GM21367 (cell line): ENCODE measurements at regions not wholly inside any gene's neighbourhood (a gene's known extent, or its start where the extent isn't known, plus 50 kb on each side); places are given as distances from the start of the nearest gene placed in this dataset.

Source experiments
- ATAC-seq: cut with Tn5 transposase; IDR thresholded peaks from one replicate; pipeline ENCODE4 v1.9.1; 2021; ENCODE audit not compliant: unreplicated experiment

DNA sequence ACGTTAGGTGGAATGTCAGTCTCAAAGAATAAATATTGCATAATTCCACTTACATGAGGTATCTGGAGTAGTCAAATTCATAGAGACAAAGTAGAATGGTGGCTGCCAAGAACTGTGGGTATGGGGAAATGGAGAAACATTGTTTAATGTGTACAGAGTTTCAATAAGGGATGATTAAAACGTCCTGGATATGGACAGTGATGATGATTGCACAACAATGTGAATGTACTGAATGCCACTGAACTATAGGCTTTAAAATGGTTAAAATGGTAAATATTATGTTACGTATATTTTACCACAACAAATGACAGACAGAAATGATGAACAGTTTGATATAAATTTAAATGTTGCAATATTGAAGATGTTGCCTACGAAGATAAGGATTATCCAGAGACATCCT is 602.0 kb upstream of the PKDCC start:
- no peak for ATAC-seq

DNA sequence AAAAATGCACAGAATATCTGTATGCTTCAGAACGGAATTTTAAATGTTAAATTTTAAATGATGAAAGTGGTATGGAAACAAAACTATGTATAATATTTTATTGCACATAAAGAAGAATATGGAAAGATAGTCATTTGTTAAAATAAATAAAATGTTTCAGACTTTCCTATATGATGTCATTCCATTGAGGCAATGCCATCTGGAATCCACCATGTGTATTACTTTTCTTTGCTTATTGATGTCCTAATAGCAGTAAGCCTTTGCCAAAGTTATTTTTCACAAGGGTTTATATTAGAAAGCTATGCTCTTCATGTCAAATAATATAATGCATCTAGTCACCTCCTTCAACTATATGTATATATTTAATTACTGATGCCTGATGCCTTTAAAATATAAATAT is 601.6 kb upstream of the PKDCC start:
- ATAC-seq = no peak

DNA sequence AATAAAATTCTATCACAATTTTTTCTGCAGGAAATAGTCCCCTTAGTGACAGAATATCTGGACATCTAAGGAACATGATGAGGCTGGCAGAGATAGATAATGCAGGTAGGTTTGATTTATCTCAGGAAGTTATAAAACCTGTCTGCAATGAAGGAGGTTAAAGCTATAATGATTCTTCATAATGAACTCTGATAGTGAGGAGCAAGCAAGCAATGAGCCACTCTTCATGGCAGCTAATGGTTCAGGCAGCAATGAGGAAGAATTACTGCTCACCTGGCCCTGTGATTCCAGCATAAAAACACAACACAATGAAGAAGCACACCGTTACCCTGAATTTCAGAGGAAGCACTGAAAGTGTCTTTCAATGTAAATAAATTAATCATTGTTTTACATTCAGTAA is 599.6 kb upstream of the PKDCC start:
- no peak for ATAC-seq

DNA sequence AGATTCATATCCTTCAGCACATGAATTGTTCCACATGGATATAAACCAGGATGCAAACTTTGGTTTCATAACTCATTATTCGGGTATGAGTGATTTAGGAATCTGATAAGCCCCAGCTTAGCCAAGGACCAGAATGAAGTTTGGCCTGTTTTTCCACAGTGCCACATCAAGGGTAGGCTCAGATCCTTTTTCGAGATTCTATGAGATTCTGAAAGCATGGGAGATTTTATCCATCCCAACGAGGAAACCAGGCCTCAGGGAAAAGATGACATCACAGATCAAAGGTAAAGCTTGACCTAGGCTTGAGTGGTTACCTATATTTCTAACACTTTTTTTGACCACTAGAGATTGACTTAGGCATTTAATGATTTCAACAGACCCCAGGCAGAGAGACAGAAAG is 590.8 kb upstream of the PKDCC start:
- no peak for ATAC-seq

DNA sequence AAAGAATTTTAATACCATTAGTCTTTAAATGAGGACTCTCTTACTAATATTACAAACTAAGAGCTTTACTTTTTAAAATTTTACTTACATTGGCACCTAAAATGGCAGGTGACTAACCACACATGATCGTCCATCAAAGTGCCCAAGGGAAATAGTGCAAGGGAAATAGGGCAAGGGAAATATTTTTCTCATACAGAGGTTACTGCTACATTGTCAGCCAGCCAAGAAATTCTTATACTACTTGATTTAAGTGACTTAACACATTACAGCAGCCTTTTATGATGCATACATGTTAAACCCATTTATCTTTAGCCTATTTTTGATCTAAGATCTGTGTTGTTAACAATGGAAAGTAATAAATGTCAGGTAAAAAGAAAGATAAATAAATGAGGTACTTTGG is 587.2 kb upstream of the PKDCC start:
- no peak for ATAC-seq

DNA sequence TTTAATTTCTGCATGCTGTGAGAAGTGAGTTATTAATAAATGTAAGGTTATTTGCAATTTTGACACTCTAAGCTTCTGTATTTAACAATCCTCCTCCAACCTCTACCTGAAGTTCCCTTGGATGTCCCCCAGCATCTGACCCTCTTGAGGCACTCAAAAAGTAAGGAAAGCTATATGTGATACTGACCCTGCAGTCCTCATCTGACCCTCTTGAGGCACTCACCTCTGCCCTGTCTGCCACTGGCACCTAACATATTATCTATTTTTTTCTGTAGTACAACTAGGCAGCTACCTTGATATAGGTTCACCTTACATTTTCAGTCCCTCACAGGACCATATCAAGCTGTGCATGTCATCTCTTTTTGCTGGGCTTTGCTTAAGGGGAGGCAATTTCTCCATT is 583.4 kb upstream of the PKDCC start:
- ATAC-seq = no peak

DNA sequence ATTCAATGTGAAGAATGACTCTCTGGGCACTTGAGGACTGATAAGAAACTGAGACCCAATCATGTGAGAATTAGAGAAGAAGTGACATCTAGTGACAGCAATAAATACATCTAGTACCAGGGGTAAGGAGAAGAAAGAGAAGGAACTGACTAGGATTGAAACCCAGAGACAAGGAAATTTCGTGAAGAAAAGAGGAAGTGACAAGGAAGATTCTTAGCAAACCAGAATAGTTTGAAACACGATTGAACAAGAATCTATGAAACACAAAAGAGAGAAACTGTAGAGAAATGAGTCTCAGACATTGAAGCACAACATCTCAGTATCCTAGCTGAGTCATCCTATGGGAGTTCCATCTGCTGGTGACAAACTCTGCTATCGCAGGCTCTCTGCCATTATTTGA is 571.9 kb upstream of the PKDCC start:
- ATAC-seq = no peak

DNA sequence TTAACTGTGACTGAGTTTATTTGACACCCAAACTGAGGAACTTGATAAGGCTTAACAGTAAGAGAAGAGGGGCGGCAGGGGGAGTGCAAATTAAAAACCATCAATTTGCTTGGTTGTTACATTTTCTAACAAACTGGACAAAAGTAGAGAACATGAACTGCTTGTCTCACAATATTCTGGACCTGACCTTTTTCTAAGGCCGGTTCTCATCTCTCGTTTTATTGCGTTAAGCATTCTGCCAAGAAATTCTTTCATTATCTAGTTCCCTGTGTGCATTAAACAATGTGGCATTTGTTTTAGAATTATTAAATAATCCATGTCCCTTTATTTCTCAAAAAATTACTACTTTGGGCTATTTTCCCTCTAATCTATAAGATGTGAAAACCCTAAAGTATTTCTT is 565.2 kb upstream of the PKDCC start:
- ATAC-seq = no peak

DNA sequence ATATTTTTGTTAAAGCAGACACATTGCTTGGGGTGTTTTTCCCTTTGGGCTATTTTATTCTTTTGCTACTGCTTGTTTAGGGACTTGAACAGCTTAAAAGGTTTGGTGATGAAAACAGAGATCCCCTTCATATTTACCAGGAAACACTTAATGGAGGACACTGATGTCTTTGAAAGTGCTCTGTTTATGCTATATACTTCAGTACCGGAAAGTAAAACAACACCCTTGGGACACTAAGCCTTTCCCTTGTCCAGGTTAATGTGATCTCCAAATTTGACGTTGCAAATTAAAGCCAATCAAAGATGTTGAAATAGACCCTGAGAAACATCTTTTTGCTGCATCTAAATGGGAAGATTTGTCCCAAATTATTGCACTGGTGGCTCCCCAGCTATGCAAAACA is 564.6 kb upstream of the PKDCC start:
- no peak for ATAC-seq

DNA sequence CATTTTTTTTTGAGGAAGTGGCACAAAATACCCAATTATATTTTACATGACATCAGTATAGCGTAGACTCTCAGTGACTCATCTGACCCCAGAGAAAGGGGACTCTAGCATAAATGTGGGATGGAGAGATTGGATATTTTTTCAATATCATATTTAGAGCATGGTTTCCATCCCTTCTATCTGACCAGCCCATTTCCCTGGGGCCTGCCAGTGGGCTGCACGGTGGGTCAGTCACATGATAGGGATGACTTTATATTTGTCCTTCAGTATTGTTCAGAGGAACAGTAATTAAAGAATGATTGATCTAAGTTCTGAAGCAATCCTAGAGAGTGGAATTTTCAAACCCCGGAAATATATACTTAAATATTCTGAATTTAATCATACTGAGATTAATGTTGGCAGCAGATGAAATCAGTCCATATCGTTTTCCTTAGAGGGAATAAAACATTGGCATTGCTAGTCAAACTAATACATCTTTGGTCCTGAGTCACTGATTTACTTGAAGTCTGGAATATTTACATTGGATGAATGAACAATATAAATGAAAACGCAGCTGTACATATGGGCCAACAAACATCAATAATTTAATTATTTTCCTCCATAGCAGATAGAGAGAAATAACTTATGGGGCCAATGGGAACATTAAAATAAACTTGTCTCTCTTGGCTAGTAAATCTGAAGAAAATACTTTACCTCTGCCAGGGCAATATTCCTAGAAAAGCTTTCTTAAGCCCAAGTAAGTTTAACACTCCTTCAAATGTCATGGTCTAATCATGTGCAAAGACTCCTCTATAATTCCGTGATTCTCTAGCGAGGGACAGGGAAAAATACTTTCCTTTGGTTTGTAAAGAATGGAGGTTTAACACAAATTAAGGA is 563.6 kb upstream of the PKDCC start:
- ATAC-seq = no peak

DNA sequence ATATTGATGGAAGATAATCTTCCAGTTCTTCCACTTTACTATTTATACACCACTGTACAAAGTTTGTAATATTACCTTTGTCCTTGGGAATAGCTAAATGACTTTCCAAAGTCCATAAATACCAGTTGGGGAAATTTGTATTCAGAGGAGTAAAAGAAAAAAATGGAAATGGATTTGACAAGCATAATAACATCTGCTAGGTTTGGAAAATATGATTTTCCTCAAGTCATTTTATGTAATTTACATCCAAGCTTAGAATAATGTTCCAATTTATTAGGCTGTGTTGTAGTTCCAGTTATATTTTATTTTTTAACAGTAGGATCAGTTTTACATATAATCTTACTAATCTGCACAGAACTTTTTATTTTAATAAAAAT is 563.0 kb upstream of the PKDCC start:
- no peak for ATAC-seq

DNA sequence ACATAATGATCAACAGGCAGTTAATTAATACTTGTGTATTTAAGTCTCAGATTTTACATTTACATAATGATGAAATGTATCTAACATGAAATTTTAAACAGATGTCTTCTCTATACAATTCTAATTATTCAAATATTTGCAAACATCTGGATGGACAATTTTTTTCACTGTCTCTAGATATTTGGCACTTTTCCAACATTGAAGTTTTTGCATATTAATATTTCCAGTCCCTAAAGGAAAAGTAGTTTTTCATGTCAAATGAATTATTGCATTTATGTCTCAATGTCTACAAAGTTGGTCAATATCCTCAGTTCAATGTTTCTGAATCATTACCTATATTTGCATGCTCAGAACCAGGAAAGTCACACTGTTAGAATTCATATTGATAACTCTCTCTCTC is 560.9 kb upstream of the PKDCC start:
- no peak for ATAC-seq

DNA sequence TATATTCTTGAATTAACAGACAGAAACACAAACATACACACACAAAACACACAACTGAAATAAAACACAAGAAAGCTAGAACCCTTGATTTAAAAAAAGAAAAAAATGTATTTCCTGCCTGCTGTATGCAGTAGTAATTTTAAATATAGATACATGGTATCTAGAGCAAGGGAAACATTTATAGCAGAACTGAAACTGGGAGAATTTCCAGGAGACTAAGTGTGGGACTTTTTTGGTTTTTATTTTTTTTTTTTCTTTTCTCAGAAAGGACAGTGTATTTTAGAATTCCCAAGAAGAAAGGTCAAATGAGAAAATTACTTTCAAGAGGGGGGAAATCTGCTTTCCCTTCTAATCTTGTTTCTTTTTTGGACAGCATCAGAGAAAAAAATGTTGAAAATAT is 558.9 kb upstream of the PKDCC start:
- no peak for ATAC-seq

DNA sequence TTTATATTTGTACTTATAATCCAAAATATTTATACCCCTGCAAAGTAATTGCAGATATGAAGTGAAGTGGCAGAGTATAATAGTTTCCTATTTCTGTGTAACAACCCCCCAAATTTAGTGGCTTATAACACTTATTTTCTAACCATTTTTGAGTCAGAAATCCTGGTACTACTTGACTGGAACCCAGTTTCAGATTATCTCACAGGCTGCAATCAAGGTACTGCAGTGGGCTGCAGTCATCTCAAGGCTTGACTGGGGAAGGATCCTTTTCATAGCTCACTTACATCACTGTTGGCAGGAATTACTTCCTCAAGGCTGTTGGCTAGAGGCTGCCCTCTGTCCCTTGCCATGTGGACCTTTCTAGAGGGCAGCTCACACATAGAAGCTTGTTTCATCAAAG is 558.2 kb upstream of the PKDCC start:
- ATAC-seq = no peak

DNA sequence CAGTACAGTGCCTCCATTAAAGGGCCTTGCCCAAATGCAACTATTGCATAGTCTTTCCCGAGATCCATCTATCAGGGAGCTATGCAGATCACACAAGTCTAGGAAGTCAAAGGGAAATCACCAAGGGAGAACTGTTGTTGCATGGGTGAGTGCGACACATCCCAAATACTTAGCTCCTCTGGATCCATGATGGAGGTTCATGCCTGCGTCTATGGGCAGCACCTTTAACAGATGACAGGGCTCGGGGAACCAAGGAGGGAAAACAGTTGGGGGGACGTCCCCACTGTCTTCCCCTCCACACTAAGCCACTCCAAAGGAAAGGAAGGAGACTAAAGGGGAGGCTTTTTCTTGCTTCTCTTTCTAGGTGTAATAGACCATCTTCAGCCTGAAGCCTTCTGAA is 552.8 kb upstream of the PKDCC start:
- no peak for ATAC-seq

DNA sequence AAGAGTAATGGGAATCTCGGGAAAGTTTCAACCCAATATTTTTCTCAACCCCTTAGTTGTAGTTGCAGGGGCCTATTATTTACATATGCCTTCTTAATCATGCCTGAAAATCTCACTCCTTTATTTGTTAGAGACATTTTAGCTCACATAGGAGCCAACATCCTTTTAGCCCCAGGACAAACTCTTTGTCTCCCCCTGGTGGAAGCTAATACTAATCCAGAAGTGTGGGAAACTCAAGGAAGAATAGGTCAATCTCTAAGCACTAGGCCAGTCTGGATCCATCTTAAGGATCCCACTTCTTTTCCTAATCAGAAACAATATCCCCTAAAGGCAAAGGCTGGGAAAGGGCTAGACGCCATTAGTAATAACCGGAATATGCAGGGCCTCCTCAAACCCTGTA is 550.9 kb upstream of the PKDCC start:
- ATAC-seq = no peak

DNA sequence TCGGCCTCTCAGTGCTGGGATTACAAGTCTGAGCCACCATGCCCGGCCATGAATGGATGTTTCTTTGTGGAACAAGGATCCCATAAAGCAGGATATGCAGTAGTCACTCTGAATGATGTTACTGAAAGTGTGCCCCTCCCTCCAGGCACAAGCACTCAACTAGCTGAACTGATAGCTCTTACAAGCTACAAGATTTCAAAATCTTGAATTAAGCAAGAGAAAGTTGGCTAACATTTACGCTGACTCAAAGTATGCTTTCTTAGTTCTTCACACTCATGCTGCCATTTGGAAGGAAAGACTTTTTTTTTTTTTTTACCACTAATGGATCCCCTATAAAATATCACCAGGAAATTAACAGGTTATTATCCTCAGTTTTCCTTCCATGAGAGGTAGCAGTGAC is 549.0 kb upstream of the PKDCC start:
- no peak for ATAC-seq

DNA sequence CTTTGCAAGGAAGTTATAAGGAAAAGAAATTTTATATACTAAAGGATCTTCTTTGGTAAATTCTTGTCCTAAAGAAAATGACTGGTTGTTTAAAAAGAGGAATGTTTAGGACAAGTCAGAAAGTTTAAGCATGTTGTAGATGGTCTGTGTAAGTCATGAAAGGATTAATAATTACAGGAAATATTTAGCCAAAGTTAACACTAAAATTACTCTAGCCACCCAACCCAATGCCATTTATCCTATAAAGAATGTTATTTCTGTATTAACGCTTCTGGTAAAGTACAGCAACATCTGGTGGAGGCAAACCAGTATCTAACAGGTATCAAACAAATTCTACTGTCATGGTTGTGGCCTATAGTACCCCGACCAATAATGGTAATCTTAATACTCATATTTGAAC is 546.9 kb upstream of the PKDCC start:
- ATAC-seq = no peak

DNA sequence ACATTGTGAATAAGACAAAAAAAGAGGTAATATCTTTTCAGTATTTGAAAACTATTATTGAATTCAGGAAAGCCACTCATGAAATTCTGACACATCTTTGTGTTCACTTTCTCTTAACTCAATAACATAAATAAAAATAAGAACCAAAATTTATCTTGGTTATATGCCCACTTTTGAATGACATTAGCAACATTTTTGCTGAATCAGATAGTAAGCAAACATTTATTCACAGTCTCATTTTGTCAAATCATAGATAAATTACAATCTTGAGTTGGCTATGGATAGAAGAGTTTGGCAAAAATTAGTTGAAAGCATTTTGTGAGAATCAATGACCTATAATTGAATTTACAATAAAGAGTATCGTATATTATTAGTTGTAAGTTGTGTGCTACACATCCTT is 545.1 kb upstream of the PKDCC start:
- ATAC-seq = no peak

DNA sequence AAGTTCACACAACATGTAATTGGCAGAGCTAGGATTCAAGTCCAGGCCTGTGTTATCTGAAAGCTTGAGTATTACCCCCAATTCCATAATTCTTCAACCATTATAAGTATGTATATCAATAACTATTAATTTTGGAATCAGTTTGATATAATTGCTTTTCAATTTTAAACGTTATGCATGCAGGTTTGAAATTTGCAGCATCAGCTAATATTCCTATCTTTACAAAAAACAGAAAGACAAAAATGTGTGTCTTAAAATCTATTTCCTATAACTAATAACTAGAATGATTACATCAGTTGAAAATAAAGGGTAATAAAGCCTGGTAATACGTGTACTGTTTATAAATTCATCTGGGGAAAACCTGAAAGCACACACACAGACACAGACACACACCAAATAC is 543.3 kb upstream of the PKDCC start:
- ATAC-seq = no peak

DNA sequence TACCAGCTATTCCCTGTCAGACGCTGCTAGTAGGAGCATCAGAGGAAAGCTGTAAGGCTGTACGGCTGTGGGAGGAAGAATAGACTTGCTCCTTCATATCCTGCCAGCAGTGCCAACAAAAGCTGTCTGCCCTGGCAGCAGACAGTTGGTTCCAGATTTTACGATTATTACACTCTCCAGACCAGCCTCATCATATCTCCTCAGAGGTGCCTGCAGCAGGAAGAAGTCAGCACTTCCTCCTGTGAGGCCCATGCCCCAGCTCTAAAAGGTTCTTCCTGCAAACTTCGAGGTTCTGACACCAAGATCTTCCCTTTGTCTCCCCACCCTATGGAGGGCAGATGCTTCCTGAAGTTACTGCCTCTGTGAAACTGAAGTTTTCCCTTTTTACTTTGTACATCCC is 537.7 kb upstream of the PKDCC start:
- no peak for ATAC-seq

DNA sequence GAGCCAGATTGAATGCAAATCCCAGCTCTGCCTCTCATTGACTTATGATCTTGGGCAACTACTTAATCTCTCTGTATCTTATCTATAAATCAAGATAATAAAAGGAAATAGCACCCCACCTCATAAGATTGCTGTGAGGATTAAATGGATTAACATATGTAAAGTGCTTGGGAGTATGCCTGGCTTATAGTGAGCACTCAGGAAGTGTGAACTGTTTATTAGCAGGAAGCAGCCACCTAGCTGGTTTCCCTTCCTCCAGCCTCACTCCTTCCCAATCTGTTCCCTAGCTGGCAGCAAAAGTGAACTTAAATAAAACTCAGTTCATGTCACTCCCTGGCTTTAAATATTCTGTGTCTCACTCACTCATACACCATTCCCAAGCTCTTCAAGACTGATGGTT is 526.6 kb upstream of the PKDCC start:
- ATAC-seq = no peak

DNA sequence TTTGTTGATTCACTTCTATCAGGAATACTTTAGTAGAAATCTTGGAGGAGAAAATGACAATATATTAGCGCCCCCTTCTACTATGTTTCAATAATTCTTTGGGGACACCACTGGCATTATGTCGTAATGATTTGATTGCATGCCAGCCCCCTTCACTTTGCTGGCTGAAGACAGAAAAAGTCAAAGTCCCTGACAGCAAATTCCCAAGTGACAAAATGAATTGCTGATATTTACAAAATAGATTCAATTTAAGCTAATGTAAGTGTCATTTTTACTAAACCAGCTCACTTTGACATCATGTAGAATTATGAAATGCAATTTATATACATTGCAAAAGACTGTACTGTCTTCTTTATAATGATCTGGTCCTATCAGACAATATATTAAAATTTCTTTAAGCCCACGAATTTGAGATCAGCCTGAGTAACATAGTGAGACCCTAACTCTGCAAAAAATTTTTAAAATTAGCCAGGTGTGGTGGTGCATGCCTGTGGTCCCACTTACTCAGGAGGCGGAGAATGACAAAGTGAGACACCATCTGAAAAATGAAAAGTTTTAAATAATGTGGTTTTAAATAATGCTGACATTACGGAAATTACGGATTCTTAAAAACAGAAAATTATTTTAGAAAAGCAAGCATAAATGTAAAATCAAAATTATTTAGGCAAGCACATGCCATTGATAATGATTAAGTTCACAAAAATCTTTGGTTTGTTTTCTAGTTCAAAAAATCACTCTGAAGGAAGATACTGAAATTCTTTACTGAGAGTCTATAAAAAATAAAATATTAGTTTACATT is 520.1 kb upstream of the PKDCC start:
- no peak for ATAC-seq
